CMK (cell line): ENCODE measurements at regions not wholly inside any gene's neighbourhood (a gene's known extent, or its start where the extent isn't known, plus 50 kb on each side); places are given as distances from the start of the nearest gene placed in this dataset.

Experiments
- DNase-seq: peaks from one replicate; pipeline ENCODE4 v3.0.0-alpha.2; 2010; ENCODE audit warnings: low read depth

GRCh38 chr10:113326160-113327111 lies 226.4 kb upstream of the HABP2 start:
- no peak for DNase-seq

- no peak for DNase-seq
Measured at GRCh38 chr10:113329121-113329596, 223.7 kb upstream of the HABP2 start.

GRCh38 chr10:113331961-113332360 lies 220.9 kb upstream of the HABP2 start:
- DNase-seq: no peak

- no peak for DNase-seq
Measured at GRCh38 chr10:113333313-113333712, 219.5 kb upstream of the HABP2 start.

- no peak for DNase-seq
Measured at GRCh38 chr10:113335592-113335991, 217.3 kb upstream of the HABP2 start.

GRCh38 chr10:113336549-113337130 lies 216.2 kb upstream of the HABP2 start:
- no peak for DNase-seq

- DNase-seq: no peak
Measured at GRCh38 chr10:113337142-113337541, 215.7 kb upstream of the HABP2 start.

- no peak for DNase-seq
Measured at GRCh38 chr10:113339121-113339520, 213.7 kb upstream of the HABP2 start.

- no peak for DNase-seq
Measured at GRCh38 chr10:113340282-113340681, 212.6 kb upstream of the HABP2 start.

GRCh38 chr10:113341138-113341537 lies 211.7 kb upstream of the HABP2 start:
- no peak for DNase-seq

- no peak for DNase-seq
Measured at GRCh38 chr10:113345826-113346624, 206.8 kb upstream of the HABP2 start.

- DNase-seq: no peak
Measured at GRCh38 chr10:113347508-113347907, 205.3 kb upstream of the HABP2 start.

- DNase-seq: no peak
Measured at GRCh38 chr10:113348694-113349093, 204.2 kb upstream of the HABP2 start.

GRCh38 chr10:113350311-113351040 lies 202.4 kb upstream of the HABP2 start:
- no peak for DNase-seq

- no peak for DNase-seq
Measured at GRCh38 chr10:113354711-113355110, 198.1 kb upstream of the HABP2 start.

GRCh38 chr10:113356794-113357680 lies 195.8 kb upstream of the HABP2 start:
- DNase-seq: no peak

- DNase-seq: no peak
Measured at GRCh38 chr10:113357681-113358300, 195.1 kb upstream of the HABP2 start.

- no peak for DNase-seq
Measured at GRCh38 chr10:113359655-113360054, 193.2 kb upstream of the HABP2 start.

GRCh38 chr10:113360870-113361269 lies 192.0 kb upstream of the HABP2 start:
- DNase-seq: no peak

- DNase-seq: no peak
Measured at GRCh38 chr10:113362645-113363091, 190.2 kb upstream of the HABP2 start.
